ENCODE measurements at regions not wholly inside any gene's neighbourhood (a gene's known extent, or its start where the extent isn't known, plus 50 kb on each side); places are given as distances from the start of the nearest gene placed in this dataset.
"Not testable (repeated sequence)": the region's sequence is repeated elsewhere in the genome, so short reads cannot be mapped to it uniquely, and the experiment has no call there.

DNA sequence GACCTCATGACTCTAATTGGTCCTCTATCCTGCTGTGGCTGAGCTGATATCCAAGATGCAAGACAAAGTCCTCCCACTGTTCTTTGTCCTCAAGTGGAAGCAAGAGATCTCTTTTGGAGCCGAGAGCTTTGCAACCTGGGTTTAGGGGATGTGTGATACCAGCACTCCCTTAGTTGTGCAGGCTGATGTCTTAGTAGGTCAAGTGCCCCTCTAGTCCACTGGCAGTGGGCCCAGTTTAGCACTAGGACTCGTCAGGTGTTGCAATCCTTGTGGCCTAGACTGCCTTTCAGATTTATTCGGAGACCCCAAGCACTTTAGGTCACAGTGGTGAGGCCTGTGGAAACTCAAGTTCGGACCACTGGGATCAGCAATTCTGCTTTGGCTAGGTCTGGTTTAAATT lies 64.0 kb downstream of the GPRASP3 start:
- no peak for DNase-seq (ENCODE audit: low spot score)

DNA sequence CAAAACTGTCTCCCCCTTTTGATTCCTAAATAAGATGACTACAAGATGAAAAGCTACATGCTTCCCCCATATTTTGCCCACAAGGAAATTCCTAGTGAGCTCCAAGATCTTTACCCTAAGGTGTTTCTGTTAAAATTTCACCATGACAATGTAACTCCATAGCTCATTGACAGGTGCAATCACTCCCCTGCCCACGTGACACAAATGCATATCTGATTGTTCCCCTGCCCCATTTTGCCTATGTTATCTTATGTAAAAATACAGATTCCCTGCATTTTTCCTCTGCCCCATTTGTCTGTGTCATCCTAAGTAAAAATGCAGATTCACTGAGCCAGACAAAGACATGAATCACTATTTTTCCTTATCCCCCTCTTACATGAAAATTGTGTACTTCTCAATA lies 66.7 kb downstream of the GPRASP3 start:
- DNase-seq (ENCODE audit: low spot score) = no peak

DNA sequence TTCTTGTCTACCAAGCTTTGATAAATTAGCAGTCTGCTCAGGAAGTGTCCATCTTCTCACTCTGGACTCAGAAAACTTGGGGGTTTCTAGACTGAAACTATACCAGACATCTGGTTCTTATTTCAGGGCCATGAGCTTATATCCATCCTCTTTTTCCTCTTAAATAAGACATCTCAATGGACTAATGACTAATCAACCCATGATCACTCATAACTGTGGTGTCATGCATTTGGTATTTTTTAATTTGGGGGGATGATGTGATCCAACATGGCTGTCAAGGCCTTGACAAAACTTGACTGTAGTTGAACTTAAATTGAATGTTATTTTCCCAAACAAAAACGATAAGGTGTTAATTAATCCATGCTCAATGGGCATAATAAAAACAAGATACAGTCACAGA lies 87.8 kb downstream of the GPRASP3 start:
- DNase-seq (ENCODE audit: low spot score) = no peak

DNA sequence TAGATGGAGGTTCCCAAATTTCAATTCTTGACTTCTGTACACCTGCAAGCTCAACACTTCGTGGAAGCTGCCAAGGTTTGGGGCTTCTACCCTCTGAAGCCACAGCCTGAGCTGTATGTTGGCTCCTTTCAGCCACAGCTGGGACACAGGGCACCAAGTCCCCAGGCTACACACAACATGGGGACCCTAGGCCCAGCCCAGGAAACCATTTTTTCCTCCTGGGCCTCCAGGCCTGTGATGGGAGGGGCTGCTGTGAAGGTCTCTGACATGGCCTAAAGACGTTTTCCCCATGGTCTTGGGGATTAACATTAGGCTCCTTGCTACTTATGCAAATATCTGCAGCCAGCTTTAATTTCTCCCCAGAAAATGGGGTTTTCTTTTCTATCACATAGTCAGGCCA lies 97.7 kb downstream of the GPRASP3 start:
- DNase-seq (ENCODE audit: low spot score) = not testable (repeated sequence)

DNA sequence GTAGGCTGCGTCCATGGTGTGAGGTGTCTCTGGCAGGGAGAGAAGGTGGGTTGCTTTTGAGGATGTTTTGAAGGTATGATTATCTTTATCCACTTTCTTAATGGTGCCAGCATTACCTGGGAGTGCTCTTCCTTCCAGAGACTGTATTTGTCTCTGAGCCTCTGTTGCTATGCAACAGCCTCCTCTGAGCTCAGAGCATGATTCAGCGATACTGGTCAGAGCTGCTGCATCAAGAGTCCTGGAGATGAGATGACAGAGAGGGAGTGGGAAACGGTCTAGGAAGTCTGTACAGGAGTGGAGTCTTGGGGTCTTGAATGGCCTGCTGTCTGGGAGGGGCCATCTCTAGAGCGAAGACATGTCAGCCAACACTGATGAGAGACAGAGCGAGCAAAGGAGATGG lies 104.4 kb upstream of the RAB40AL start:
- no peak for DNase-seq (ENCODE audit: low spot score)

DNA sequence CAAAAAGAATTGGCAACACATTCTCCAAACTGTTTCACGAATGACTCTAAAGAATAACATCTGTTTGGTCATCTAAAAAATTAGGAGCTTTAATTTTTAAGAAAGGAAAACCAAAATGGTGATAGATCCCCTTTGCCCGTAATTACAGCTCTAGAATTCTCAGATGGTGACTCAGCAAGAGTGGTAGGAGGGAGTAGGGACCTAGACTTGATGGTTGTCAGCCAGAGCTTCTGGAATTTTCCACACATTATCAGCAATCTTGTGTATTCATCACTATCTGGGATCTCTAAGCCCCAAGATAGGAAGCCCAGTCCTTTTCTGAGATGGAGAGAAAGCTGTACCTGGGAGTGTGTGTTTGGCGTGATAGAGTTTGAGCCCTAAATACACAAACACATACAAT lies 103.9 kb upstream of the RAB40AL start:
- no peak for DNase-seq (ENCODE audit: low spot score)

DNA sequence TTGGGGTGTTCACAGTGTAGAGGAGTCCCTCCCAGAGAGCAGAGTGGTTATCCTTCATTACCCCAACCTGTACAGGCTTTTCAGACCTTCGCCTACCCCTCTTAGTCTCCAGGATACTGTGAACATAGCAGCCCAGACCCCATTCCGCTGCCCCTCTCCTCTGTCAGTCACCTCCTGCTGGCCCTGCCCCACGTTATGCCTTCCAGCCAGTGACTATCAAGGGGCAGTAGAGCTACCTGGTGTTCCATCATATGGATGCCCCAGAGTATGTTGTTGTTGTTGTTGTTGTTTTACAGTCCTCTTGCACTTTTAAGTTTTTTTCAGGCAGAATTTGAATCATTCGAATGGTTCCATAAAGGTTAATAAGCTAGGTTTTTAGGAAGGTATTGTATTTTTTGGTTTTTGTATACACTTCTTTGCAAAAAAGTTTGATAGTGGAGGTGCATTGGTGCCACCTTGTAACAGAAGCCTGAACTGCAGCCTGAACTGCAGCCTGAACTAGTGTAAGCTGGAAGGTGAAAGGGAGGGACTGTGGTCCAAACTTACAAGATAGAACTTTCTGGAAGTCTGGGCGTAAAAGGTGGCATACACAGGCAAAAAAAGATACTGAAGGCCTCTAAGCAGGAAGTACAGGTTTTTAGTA lies 101.4 kb upstream of the RAB40AL start:
- no peak for DNase-seq (ENCODE audit: low spot score)

DNA sequence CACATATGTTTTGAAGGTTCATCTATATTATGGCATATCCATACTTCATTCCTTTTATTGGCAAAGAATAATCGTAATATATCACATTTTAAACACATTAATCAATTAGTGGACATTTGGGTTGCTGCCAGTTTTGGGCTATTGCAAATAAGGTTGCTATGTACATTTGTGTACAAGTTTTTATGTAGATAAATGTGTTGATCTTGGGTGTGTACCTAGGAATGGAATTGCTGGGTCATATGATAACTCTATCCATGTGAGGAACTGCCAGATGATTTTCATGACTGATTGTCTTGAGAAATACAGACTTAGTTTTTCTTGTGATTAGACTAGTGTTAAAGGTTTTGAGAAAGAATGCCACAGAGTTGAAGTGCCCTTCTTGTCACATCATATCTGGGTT lies 99.2 kb upstream of the RAB40AL start:
- DNase-seq (ENCODE audit: low spot score) = no peak

DNA sequence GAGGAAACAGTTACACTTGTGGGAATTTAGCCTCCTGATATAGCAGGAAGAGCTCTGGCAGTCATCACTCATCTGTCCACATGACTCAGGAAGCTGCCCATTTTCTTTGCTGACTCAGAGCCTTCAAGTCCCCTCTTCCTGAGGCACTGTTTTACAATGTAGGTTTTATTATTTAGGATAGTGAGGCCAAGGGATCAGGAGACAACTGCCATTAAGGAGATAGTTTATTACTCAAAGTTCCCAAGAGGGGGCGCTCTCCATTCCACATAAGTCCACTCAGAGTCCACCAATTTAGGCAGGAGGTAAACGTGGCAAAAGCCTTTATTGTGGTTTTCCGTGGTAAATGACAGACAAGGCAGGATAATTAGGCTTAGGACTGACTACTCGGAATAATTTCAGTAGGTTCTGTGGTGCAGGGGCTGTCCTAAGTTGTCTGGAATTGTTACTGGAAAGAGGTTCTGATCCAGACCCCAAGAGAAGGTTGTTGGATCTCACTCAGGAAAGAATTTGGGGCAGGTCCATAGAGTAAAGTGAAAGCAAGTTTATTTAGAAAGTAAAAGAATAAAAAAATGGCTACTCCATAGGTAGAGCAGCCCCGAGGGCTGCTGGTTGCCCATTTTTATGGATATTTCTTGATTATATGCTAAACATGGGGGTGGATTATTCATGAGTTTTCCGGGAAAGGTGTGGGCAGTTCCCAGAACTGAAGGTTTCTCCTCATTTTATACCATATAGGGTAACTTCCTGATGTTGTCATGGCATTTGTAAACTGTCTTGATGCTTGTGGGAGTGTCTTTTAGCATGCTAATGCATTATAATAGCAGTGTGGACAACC lies 96.0 kb upstream of the RAB40AL start:
- no peak for DNase-seq (ENCODE audit: low spot score)

DNA sequence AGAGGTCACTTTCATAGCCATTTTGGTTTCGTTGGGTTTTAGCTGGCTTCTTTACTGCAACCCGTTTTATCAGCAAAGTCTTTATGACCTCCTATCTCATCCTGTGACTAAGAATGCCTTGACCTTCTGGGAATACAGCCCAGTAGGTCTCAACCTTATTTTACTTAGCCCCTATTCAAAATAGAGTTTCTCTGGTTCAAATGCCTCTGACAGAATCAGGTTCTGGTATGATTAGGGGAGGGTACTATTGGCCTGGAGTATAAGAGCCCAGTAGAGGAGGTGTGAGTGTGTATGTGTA lies 95.4 kb upstream of the RAB40AL start:
- DNase-seq (ENCODE audit: low spot score) = no peak

DNA sequence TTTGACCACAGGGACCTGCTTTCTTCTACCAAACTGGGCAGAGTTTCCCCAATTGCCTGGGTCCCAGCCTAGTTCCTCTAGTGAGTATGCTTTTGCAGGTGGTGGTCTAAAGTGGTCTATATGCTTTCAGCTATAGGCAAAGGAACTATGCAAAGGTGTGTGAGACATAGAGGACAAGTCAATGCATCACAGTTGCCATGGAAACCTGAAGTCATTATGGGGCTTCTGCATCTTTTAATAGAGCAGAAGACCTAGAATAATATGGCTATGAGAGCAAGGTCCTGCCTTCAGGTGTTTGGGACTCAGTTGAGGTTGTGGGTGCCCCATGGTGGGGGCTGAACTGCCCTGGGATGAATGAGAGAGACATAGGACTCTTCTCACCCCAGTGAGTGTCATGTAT lies 92.1 kb upstream of the RAB40AL start:
- DNase-seq (ENCODE audit: low spot score) = no peak

DNA sequence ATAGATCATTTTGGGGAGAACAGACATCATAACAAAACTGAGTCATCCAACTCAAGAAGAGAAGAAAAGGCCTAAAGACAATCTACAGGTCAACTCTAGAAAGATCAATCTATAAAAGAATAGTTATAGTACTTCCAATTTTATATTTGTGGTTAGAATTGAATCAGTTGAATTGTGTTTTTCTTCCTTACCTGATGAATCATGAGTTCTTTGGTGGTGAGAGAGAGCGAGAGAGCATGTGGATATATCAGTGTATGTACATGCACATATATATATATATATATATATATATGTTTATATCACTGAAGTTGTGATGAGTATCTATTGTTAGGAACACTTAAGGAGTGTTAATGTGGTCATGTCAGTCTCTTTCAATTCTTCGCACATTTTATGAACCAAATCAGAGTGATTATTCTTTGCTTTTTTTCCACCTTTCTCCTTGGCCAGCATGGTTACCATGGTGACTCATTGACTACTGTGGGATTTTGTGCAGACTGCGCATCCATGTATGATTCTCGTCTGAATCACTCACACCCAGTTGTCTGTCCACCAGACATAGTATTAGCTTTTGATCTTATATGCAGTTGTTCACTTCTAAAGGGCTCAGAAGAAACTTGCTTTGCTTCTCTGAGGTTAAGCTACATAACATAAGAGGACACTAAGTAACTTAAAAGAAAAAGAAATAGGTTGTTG lies 90.4 kb upstream of the RAB40AL start:
- no peak for DNase-seq (ENCODE audit: low spot score)

DNA sequence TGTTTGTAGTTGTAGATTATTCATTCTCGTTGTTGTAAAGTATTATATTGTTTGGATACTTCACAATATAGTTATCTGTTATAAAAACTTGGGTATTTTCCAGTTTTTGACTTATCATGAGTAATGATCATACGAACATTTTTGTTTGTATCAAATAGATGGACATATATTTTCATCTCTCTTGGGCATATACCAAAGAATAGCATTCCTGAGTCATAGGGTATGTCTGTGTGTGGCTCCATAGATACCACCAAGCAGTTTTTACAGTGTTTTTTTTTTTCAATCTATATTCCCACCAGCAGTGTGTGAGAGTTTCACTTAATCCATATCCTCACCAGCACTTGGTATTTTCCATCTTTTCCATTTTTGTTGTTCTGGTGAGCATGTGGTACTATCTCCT lies 89.7 kb upstream of the RAB40AL start:
- DNase-seq (ENCODE audit: low spot score) = no peak

DNA sequence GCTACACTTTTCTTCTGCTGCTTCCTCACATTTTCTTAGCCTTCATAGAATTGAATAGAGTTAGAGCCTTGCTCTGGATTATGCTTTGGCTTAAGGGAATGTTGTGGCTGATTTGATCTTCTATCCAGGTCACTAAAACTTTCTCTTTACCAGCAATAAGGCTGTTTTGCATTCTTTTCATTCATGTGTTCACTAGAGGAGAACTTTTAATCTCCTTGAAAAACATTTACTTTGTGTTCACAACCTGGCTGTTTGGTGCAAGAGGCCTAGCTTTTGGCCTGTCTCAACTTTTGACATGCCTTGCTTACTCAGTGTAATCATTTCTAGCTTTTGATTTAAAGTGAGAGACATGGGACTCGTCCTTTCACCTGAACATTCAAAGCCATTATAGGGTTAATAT lies 87.7 kb upstream of the RAB40AL start:
- DNase-seq (ENCODE audit: low spot score) = no peak

DNA sequence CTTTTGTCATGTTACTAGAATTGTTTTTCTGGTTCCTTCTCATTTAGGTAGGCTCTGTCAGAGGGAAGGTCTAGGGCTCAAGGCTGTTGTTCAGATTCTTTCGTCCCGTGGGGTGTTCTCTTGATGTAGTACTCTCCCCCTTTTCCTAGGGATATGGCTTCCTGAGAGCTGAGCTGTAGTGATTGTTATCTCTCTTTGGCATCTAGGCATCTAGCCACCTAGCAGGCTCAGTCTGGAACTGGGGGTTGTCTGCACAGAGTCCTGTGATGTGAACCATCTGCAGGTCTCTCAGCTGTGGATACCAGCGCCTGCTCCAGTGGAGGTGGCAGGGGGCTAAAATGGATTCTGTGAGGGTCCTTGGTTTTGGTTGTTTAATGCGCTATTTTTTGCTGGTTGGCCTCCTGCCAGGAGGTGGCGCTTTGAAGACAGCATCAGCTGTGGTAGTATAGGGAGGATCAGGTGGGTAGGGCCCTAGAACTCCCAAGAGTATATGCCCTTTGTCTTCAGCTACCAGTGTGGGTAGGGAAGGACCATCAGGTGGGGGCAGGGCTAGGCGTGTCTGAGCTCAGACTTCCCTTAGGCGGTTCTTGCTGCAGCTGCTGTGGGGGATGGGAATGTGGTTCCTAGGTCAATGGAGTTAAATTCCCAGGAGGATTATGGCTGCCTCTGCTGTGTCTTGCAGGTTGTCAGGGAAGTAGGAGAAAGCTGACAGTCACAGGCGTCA lies 78.1 kb upstream of the RAB40AL start:
- DNase-seq (ENCODE audit: low spot score) = not testable (repeated sequence)

DNA sequence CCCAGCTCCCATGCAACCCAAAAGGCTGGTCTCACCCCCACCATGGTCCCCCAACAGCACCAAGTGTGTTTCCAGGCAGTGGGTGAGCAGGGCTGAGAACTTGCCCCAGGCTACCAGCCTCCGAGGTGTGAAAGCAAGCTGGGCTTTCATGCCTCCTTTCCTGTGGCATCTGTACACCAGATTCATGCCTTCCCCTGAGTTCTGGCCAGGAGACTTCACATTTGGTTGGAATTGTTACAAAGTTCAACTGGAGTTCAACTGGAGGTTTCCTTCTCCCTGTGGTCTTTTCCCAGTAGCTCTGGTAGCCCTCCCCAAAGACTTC lies 77.6 kb upstream of the RAB40AL start:
- DNase-seq (ENCODE audit: low spot score) = no peak

DNA sequence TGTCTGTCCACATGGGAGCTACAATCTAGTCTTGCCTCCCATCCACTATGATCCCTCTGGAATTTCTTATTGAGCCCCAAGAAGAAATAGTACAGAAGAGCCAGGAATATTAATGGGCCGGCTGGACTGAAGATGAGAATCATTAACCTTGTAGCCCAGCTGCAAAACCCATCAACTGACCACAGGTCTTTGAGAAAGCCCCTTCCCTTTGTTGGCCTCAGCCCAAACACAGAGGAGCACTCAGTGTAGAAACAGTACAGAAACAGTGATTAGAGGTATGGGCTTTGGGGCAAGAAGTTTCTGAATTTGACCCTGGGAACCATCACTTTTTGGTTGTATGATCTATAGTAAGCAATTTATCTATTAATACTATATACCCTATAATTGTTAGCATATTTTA lies 76.8 kb upstream of the RAB40AL start:
- no peak for DNase-seq (ENCODE audit: low spot score)

DNA sequence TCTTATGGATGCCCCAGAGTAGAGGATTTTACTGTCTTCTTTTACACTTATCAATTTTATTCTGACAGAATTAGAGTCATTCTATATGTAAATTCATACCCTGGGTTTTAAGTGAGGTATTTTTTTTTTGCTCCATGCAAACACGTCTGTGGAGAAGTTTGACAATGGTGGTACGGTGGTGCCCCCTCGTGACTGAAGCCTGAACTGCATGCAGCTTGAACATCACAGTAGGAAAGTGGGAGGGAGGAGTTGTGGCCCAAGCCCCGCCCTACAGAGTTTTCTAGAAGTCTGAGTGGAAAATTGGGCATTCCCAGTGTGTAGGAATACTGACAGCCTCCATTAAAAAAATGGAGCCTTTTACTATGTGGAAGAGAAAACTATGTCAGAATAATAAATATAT lies 73.3 kb upstream of the RAB40AL start:
- DNase-seq (ENCODE audit: low spot score) = peak; percentile 81

DNA sequence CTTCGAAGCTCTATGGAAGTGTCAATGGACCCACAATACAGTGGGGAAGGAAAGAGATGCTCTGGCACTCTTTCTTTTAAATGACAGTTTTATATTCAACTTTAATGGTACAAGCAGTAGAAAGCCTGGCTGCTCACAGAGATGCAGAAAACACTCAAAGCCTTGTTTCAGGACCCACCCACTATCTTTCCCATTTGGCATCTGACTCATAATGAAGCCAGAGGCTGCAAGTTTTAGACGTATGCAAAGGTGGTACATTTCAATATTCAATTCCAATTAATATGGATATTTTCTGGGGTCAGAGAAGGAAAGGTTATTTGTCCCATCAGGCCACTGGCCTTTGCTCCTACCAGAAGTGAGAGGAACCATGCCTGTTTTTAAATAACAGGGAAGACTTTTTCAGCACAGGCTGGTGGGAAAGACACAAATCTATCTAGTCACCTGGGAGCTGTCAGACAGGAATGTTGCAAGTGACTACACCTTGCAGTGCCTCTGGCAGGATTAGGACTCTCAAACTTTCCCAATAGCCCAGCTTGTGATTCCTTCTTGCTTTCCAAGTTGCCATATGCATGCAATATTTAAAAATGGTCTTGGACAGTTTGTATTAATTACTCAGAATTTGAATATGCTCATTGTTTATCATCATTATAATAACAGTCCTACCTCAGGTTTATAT lies 70.0 kb upstream of the RAB40AL start:
- DNase-seq (ENCODE audit: low spot score) = no peak

DNA sequence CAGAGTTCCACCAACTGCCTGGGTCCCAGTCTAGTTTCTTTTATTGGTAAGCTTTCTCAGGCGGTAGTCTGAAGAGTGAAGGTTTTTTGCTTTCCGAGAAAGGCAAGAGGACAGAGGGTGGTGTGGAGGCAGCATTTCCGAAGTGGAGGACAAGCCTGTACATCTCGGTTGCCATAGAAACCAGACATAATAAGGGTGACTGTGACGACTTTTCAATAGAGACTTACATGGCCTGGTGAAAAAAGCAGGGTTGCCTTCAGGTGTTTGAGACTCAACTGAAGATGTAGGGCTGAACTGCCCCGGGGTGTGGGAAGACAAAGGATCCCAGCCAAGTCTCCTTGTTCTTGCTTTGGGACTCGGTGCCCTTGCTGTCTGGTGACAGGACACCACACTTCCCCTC lies 53.6 kb upstream of the RAB40AL start:
- DNase-seq (ENCODE audit: low spot score) = no peak
